Osteocyte (in vitro differentiated cells): ENCODE measurements at regions not wholly inside any gene's neighbourhood (a gene's known extent, or its start where the extent isn't known, plus 50 kb on each side); places are given as distances from the start of the nearest gene placed in this dataset.
"Not testable (repeated sequence)": the region's sequence is repeated elsewhere in the genome, so short reads cannot be mapped to it uniquely, and the experiment has no call there.

ENCODE experiments used
- DNase-seq: peaks from one replicate; pipeline ENCODE4 v3.0.0; 2021; ENCODE audit warnings: mixed read lengths; ENCODE audit not compliant: unreplicated experiment; ENCODE audit errors: extremely low spot score
- H3K27ac Mint-ChIP-seq: one replicate; pipeline ENCODE4 v1.8.0; 2021; ENCODE audit warnings: mild to moderate bottlenecking, mixed read lengths; ENCODE audit not compliant: unreplicated experiment
- H3K27me3 Mint-ChIP-seq: one replicate; pipeline ENCODE4 v1.8.0; 2021; ENCODE audit warnings: mixed read lengths; ENCODE audit not compliant: unreplicated experiment
- H3K36me3 Mint-ChIP-seq: one replicate; pipeline ENCODE4 v1.8.0; 2021; ENCODE audit warnings: mixed read lengths; ENCODE audit not compliant: unreplicated experiment
- H3K4me1 Mint-ChIP-seq: one replicate; pipeline ENCODE4 v1.8.0; 2021; ENCODE audit warnings: mixed read lengths; ENCODE audit not compliant: unreplicated experiment
- H3K4me3 Mint-ChIP-seq: one replicate; pipeline ENCODE4 v1.8.0; 2021; ENCODE audit warnings: mild to moderate bottlenecking, moderate library complexity, mixed read lengths; ENCODE audit not compliant: unreplicated experiment
- H3K9me3 Mint-ChIP-seq: one replicate; pipeline ENCODE4 v1.8.0; 2021; ENCODE audit warnings: mixed read lengths; ENCODE audit not compliant: unreplicated experiment
- CTCF ChIP-seq: fragments of 200-600 bp; sonication (generic); IDR thresholded peaks from 2 replicates; pipeline ENCODE4 v1.5.0; 2021; ENCODE audit warnings: antibody characterized with exemption, mild to moderate bottlenecking, moderate library complexity

- no peaks in the 10 kb centered on the region for H3K27me3 Mint-ChIP-seq
- H3K27ac Mint-ChIP-seq, result no peak overlapping the region
- no peak for TF ChIP-seq CTCF
- no peaks in the 10 kb centered on the region for H3K9me3 Mint-ChIP-seq
- no peak overlapping the region for H3K4me3 Mint-ChIP-seq
- no peaks in the 10 kb centered on the region for H3K36me3 Mint-ChIP-seq
- no peak for DNase-seq
- peaks cover 22% of the 10 kb centered on the region for H3K4me1 Mint-ChIP-seq
These were observed 181.5 kb downstream of the VAPA start for GRCh38 chr18:10095356-10095755.

GRCh38 chr18:10099539-10100140 is 185.8 kb downstream of the VAPA start:
- TF ChIP-seq CTCF, result no peak
- peaks cover 17% of the 10 kb centered on the region for H3K4me1 Mint-ChIP-seq
- DNase-seq, result no peak
- no peaks in the 10 kb centered on the region for H3K27me3 Mint-ChIP-seq
- H3K4me3 Mint-ChIP-seq, result no peak overlapping the region
- no peak overlapping the region for H3K27ac Mint-ChIP-seq
- no peaks in the 10 kb centered on the region for H3K36me3 Mint-ChIP-seq
- H3K9me3 Mint-ChIP-seq, result no peaks in the 10 kb centered on the region

GRCh38 chr18:10100196-10100595 is 186.4 kb downstream of the VAPA start:
- Mint-ChIP-seq H3K27ac (no peak overlapping the region), H3K4me1 (peaks cover 17% of the 10 kb centered on the region), H3K27me3 (no peaks in the 10 kb centered on the region)

GRCh38 chr18:10100941-10101701 is 187.3 kb downstream of the VAPA start:
- Mint-ChIP-seq H3K4me1 (peaks cover 17% of the 10 kb centered on the region), H3K27me3 (no peaks in the 10 kb centered on the region), H3K9me3 (peaks cover 13% of the 10 kb centered on the region), H3K27ac (peak overlapping the region; percentile 1), H3K4me3 (no peak overlapping the region), H3K36me3 (peaks cover 4% of the 10 kb centered on the region)
- no peak for DNase-seq
- TF ChIP-seq CTCF, result no peak

More at GRCh38 chr18:10100196-10100595, 186.4 kb downstream of the VAPA start:
- no peak for DNase-seq
- Mint-ChIP-seq H3K36me3 (peaks cover 1% of the 10 kb centered on the region), H3K9me3 (peaks cover 4% of the 10 kb centered on the region), H3K4me3 (no peak overlapping the region)
- TF ChIP-seq CTCF, result no peak

- Mint-ChIP-seq H3K4me3 (no peak overlapping the region), H3K27me3 (no peaks in the 10 kb centered on the region), H3K4me1 (peaks cover 17% of the 10 kb centered on the region), H3K36me3 (peaks cover 4% of the 10 kb centered on the region), H3K9me3 (peaks cover 14% of the 10 kb centered on the region), H3K27ac (peak overlapping the region; percentile 1)
- TF ChIP-seq CTCF, result no peak
- DNase-seq, result no peak
These were observed 187.9 kb downstream of the VAPA start for GRCh38 chr18:10101729-10102128.

GRCh38 chr18:10105118-10105517 is 191.3 kb downstream of the VAPA start:
- H3K27ac Mint-ChIP-seq, H3K36me3 Mint-ChIP-seq: not testable (repeated sequence)
- peaks cover 21% of the 10 kb centered on the region for H3K9me3 Mint-ChIP-seq

More at GRCh38 chr18:10105118-10105517, 191.3 kb downstream of the VAPA start:
- peaks cover 14% of the 10 kb centered on the region for H3K4me1 Mint-ChIP-seq
- not testable (repeated sequence) for H3K27me3 Mint-ChIP-seq, DNase-seq, H3K4me3 Mint-ChIP-seq
